ENCODE measurements at regions not wholly inside any gene's neighbourhood (a gene's known extent, or its start where the extent isn't known, plus 50 kb on each side); places are given as distances from the start of the nearest gene placed in this dataset.

DNA sequence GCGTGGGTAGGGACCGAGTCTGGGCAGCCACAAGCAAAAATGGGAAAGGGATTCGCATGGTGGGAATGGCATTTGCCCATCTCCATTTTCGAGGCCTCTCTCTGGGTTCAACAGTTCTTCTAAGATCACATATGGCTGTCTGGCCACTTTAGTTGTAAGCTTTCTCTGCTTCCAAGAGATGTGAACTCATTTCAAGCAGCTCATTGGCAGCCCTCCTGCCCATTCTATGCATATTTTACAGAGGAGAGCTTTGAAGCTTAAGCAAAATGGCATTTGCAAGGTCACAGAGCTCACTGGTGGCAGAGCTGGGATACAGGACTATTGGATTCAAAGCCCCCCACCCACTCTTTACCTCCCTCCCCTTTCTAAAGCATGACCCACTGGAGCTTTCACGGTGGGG, 93.7 kb downstream of the HHIPL2 start:
- Mint-ChIP-seq H3K36me3 (ENCODE audit: insufficient read depth in 2 of 2) (peaks cover 8 to 13% of the 10 kb centered on the region in 2 donors), H3K4me1 (ENCODE audit: low read depth) (peaks cover 17% of the 10 kb centered on the region)

DNA sequence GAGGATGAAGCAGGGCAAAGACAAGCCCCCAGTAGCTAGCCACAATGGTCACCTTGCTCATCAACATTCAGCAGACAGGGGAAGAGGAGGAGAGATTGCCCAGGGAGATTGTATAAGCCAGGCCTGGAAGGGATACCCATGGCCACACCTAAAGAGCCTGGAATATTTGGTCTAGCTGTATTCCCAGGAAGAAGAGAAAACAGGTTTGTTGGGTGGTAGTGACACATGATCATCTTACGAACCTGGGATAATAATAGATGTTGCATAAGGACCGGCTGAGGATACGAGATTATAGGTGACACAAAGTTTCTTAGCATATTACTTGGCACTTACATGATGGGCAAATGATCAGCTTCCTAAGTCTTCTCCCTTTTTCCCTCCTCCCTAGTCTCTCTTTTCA, 95.9 kb downstream of the HHIPL2 start:
- no peak overlapping the region for H3K27ac Mint-ChIP-seq
- peaks cover 17% of the 10 kb centered on the region for H3K4me1 Mint-ChIP-seq (ENCODE audit: low read depth)
- no peaks in the 10 kb centered on the region for H3K27me3 Mint-ChIP-seq (ENCODE audit: low read depth)
- ATAC-seq (replicated peaks in 1 of 2) (no peak), DNase-seq (no peak)
- peaks cover under 1 to 3% of the 10 kb centered on the region in 2 donors for H3K9me3 Mint-ChIP-seq
- peaks cover 3% of the 10 kb centered on the region in 2 donors for H3K36me3 Mint-ChIP-seq (ENCODE audit: insufficient read depth in 2 of 2)
- H3K4me3 Mint-ChIP-seq: no peak overlapping the region

More for the DNA sequence above, 93.7 kb downstream of the HHIPL2 start:
- no peak for ATAC-seq (replicated peaks in 1 of 2)
- H3K27ac Mint-ChIP-seq: no peak overlapping the region
- no peak overlapping the region for H3K4me3 Mint-ChIP-seq
- peaks cover 7 to 14% of the 10 kb centered on the region in 2 donors for H3K9me3 Mint-ChIP-seq
- DNase-seq: no peak
- H3K27me3 Mint-ChIP-seq (ENCODE audit: low read depth): no peaks in the 10 kb centered on the region

DNA sequence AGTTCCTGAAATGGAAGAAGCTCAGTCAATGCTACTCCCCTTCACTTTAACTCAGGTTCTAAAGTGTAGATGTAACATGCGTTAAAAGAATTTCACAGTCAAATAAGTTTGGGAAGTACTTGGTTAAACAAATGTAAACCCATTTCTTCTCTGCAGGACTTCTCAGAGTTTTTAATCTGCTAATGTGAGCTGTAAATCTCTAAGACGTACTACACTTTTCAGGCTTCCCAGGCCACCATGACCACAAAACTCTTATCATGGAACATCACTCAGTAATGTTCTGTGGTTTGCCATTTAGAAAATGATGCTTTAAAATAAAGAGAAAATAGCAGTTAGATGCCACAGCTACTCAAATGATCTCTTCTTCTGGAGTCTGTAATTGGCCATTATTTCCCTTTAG, 104.3 kb downstream of the HHIPL2 start:
- no peak overlapping the region for H3K27ac Mint-ChIP-seq
- no peak overlapping the region for H3K4me3 Mint-ChIP-seq
- peaks cover 17% of the 10 kb centered on the region for H3K4me1 Mint-ChIP-seq (ENCODE audit: low read depth)
- no peaks in the 10 kb centered on the region for H3K9me3 Mint-ChIP-seq
- no peaks in the 10 kb centered on the region for H3K36me3 Mint-ChIP-seq (ENCODE audit: insufficient read depth in 2 of 2)
- no peak for DNase-seq
- ATAC-seq (replicated peaks in 1 of 2): no peak
- H3K27me3 Mint-ChIP-seq (ENCODE audit: low read depth): no peaks in the 10 kb centered on the region

DNA sequence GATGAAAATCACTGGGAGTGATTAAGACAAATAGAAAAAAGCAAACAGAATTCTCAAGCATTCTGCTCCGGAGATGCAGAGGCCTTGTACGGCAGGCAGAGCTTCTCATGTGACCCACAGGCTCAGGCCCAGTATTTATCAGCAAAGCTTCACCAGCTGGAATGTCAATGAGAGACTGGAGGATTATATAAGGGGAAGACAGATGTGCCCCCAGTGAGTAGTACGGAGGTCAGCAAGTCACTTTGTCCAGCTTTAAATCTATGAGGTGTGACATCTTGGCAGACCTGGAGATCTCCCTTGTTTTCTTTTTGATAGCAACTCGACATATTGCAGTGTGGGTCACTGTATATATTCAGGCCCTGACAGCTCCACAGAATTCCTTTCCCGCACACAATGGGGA, 106.8 kb downstream of the HHIPL2 start:
- no peak overlapping the region for H3K27ac Mint-ChIP-seq
- no peak for DNase-seq
- H3K4me1 Mint-ChIP-seq (ENCODE audit: low read depth): peaks cover 17% of the 10 kb centered on the region
- H3K9me3 Mint-ChIP-seq: no peaks in the 10 kb centered on the region
- H3K4me3 Mint-ChIP-seq: no peak overlapping the region
- H3K27me3 Mint-ChIP-seq (ENCODE audit: low read depth): no peaks in the 10 kb centered on the region
- no peak for ATAC-seq (replicated peaks in 1 of 2)
- H3K36me3 Mint-ChIP-seq (ENCODE audit: insufficient read depth in 2 of 2): no peaks in the 10 kb centered on the region

DNA sequence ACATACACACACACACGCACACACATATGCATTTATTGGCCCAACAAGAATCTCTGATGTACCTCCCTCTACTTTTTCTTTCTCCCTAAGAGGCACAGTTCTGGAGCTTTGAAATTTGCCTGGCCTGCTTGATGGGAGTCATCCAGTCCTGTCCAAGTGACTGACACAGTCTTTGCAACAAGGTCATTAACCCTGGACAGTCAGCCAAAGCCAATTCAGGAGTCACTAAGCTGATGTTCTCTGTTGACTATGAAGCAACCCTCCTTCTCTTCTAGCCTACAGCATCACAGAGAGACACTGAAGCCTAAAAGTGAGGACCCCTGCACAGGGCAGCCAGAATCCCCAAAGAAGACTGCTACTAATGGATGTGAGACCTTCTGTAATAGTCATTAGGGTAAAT, 123.1 kb downstream of the HHIPL2 start:
- ATAC-seq (replicated peaks in 1 of 2) (no peak), DNase-seq (no peak)
- Mint-ChIP-seq H3K36me3 (ENCODE audit: insufficient read depth in 2 of 2) (peaks cover 9% of the 10 kb centered on the region in 2 donors), H3K4me1 (ENCODE audit: low read depth) (peaks cover 25% of the 10 kb centered on the region), H3K27me3 (ENCODE audit: low read depth) (no peaks in the 10 kb centered on the region), H3K9me3 (peaks cover 15 to 18% of the 10 kb centered on the region in 2 donors), H3K4me3 (no peak overlapping the region), H3K27ac (no peak overlapping the region)

DNA sequence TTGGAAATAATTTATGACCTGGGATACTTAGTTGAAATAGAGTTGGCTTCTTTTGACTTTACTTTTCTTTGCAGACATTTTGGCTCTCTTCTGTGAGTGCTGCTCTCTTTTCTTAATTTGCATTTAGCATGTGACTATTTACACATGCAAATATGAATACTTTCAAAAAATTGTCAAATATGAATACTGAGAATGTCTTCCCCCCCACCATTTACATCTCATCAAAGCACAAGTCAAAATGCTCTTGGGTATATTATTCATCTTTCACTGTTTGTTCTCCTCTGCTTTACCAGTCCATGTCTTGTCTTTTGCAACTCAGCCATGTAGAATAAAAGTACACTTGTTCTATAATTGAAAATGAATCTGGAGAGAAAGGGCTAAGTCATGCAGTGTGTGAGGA, 126.5 kb downstream of the HHIPL2 start:
- Mint-ChIP-seq H3K4me1 (ENCODE audit: low read depth) (peaks cover 53% of the 10 kb centered on the region), H3K9me3 (peaks cover 11% of the 10 kb centered on the region in 2 donors), H3K4me3 (no peak overlapping the region)

DNA sequence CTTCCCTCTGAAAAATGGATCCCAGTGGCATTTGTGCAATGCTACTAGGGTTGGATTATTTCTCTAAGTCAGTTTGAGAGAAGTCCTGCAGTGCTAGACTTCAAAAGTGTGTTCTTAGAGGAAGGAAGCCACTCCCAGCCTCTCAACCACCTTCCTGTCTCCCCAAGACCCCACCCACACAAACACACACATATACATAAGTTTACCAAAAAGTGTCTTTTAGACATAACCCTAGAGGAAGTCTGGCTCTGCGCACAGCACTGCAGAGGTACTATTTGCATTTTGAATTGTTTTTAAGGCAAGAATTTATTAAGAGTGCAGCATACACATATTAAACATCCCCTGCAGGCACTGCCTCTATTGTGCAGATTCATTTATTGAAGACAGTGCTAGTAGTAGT, 127.3 kb downstream of the HHIPL2 start:
- H3K36me3 Mint-ChIP-seq (ENCODE audit: insufficient read depth in 2 of 2): peaks cover 4 to 7% of the 10 kb centered on the region in 2 donors
- H3K27ac Mint-ChIP-seq: no peak overlapping the region
- no peaks in the 10 kb centered on the region for H3K27me3 Mint-ChIP-seq (ENCODE audit: low read depth)
- peak in 1 of 2 donors; percentile 42 for ATAC-seq (replicated peaks in 1 of 2)
- peak overlapping the region in 1 of 2 donors; percentile 1 for H3K4me3 Mint-ChIP-seq
- peaks cover 11% of the 10 kb centered on the region in 2 donors for H3K9me3 Mint-ChIP-seq
- H3K4me1 Mint-ChIP-seq (ENCODE audit: low read depth): peaks cover 61% of the 10 kb centered on the region
- no peak for DNase-seq

More for the DNA sequence above, 126.5 kb downstream of the HHIPL2 start:
- Mint-ChIP-seq H3K36me3 (ENCODE audit: insufficient read depth in 2 of 2) (peaks cover 4 to 7% of the 10 kb centered on the region in 2 donors), H3K27me3 (ENCODE audit: low read depth) (no peaks in the 10 kb centered on the region), H3K27ac (no peak overlapping the region)
- ATAC-seq (replicated peaks in 1 of 2) (no peak), DNase-seq (no peak)

DNA sequence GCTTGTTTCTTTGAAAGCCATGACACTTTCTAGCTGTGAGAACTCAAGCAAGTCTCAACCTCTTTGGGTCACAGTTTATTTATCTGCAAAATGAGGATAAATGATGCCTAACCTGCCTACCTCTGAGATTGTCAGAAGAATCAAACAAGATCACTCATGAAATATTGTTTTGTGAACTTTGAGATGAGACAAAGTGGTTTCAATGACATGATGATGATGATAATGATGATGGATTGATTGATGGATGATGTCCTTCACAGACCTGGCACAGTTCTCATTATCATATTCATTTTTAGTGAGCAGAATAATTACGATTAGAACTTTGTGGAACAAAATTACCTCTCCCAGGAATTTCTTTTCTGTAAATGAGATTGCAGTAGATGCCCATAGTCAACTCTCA, 129.2 kb downstream of the HHIPL2 start:
- DNase-seq (no peak), ATAC-seq (replicated peaks in 1 of 2) (no peak)
- H3K9me3 Mint-ChIP-seq: peaks cover 10 to 14% of the 10 kb centered on the region in 2 donors
- H3K27ac Mint-ChIP-seq: no peak overlapping the region
- peaks cover 5 to 7% of the 10 kb centered on the region in 2 donors for H3K36me3 Mint-ChIP-seq (ENCODE audit: insufficient read depth in 2 of 2)
- peaks cover 68% of the 10 kb centered on the region for H3K4me1 Mint-ChIP-seq (ENCODE audit: low read depth)
- H3K4me3 Mint-ChIP-seq: no peak overlapping the region
- no peaks in the 10 kb centered on the region for H3K27me3 Mint-ChIP-seq (ENCODE audit: low read depth)

DNA sequence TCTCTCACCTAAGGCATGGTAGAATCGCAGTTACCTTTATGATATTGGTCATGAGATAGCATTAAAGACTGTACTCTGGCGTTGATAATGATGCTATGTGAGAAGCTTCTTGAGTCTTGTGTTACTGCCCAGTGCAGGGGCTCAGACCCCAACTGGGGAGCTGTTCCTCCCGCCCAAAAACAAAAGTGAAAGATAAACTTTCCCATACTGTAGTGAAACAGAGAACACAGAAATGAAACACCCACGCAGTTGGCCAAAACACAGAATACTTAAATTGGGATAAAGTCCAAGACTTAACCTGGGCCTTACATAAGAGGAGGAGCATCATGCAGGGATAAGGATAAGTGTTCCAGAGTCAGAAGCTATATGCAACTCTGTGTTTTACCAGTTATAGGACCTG, 130.6 kb downstream of the HHIPL2 start:
- ATAC-seq (replicated peaks in 1 of 2): no peak
- Mint-ChIP-seq H3K4me1 (ENCODE audit: low read depth) (peaks cover 65% of the 10 kb centered on the region), H3K4me3 (peak overlapping the region in 1 of 2 donors; percentile 15), H3K9me3 (peaks cover 6% of the 10 kb centered on the region in 2 donors), H3K27ac (no peak overlapping the region), H3K27me3 (ENCODE audit: low read depth) (no peaks in the 10 kb centered on the region), H3K36me3 (ENCODE audit: insufficient read depth in 2 of 2) (peaks cover 0 to 2% of the 10 kb centered on the region in 2 donors)
- DNase-seq: no peak

DNA sequence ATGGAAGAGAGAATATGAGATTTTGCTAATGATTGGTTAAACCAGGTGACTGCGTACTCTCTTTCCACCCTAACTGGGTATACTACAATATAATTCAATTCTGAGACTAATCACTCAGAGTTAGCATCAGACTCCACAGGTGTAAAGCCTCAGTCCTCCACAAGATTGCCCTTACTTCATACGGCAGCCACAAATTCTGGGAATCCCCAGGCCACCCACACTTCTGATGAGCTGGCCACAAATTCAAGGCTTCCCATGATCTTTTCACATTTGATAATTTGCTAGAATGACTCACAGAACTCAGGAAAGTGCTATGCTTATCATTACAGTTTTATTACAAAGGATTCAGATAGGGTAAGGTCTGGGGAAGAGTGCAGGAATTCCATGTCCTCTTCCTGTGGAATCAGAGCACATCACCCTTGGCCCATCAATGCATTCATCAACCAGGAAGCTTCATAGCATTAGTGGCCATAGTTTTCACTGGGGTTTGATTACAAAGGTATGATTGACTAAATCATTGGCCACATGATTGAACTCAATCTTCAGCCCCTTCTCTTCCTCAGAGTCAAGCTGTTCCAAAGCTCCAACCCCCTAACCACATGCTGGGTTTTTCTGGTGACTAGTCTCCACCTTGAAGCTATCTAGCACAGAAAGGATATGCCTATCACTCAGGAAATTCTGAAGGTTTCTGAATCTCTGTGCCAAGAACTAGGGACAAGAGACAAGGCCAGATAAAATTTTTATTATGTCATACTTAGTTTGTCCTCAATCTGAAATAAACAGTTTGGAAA, 131.7 kb downstream of the HHIPL2 start:
- Mint-ChIP-seq H3K4me1 (ENCODE audit: low read depth) (peaks cover 56% of the 10 kb centered on the region), H3K36me3 (ENCODE audit: insufficient read depth in 2 of 2) (peaks cover 0 to 2% of the 10 kb centered on the region in 2 donors), H3K27ac (no peak overlapping the region)

DNA sequence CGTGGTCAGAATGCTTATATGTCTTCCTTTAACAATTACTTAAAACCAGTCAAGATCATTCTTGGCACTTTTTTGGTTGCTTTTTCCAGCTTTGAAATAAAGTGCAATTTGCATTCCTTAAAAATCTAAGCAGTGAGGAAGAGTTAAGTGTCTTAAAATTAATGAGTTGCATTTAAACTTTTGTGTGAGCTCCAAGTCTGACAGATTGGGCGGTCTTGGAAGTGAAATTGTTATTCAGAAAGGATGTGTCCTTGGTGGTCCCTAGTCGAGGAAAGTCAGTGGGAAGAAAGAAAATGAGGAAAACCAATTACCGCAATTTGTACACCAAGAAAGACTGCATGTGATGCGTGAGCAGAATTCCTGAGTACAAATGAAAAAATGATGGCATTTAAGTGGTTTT, 132.5 kb downstream of the HHIPL2 start:
- ATAC-seq (replicated peaks in 1 of 2): no peak
- Mint-ChIP-seq H3K4me1 (ENCODE audit: low read depth) (peaks cover 49% of the 10 kb centered on the region), H3K36me3 (ENCODE audit: insufficient read depth in 2 of 2) (peaks cover 0 to 2% of the 10 kb centered on the region in 2 donors)

More for the DNA sequence above, 131.7 kb downstream of the HHIPL2 start:
- peak; percentile 71 to 82 for ATAC-seq (replicated peaks in 1 of 2)
- peak; percentile 12 to 28 for DNase-seq
- H3K4me3 Mint-ChIP-seq: no peak overlapping the region
- peaks cover 2 to 3% of the 10 kb centered on the region in 2 donors for H3K9me3 Mint-ChIP-seq
- no peaks in the 10 kb centered on the region for H3K27me3 Mint-ChIP-seq (ENCODE audit: low read depth)

DNA sequence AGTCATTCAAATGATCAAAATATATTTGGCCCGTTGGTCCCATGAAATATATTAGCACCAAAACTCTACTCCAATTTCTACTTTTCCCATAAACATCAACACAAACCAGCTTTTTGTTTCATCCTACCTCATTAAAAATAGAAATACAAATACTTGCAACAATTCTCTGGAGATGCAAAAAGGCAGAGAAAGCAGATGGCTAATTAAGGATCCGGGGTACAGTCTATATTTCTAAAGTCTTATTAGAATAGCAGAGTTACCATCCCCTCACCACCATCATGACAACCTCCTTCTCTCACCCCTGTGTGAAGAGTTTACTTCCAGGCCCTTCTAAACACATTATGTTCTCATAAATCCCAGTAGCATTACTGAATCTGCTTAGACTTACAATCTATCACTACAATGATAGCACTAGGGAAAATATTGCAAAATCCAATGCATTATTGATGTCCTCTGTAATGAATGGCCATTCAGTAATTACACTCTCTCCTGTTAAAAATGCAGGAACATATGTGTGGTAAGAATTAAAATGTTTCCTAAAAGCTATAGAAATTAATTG, 133.8 kb downstream of the HHIPL2 start:
- Mint-ChIP-seq H3K36me3 (ENCODE audit: insufficient read depth in 2 of 2) (peaks cover 0 to 2% of the 10 kb centered on the region in 2 donors), H3K27ac (no peak overlapping the region), H3K27me3 (ENCODE audit: low read depth) (no peaks in the 10 kb centered on the region), H3K9me3 (peaks cover 2 to 3% of the 10 kb centered on the region in 2 donors), H3K4me3 (no peak overlapping the region), H3K4me1 (ENCODE audit: low read depth) (peaks cover 36% of the 10 kb centered on the region)
- DNase-seq (no peak), ATAC-seq (replicated peaks in 1 of 2) (no peak)

More for the DNA sequence above, 132.5 kb downstream of the HHIPL2 start:
- H3K27me3 Mint-ChIP-seq (ENCODE audit: low read depth): no peaks in the 10 kb centered on the region
- H3K4me3 Mint-ChIP-seq: no peak overlapping the region
- DNase-seq: no peak
- H3K9me3 Mint-ChIP-seq: peaks cover 2 to 3% of the 10 kb centered on the region in 2 donors
- no peak overlapping the region for H3K27ac Mint-ChIP-seq

DNA sequence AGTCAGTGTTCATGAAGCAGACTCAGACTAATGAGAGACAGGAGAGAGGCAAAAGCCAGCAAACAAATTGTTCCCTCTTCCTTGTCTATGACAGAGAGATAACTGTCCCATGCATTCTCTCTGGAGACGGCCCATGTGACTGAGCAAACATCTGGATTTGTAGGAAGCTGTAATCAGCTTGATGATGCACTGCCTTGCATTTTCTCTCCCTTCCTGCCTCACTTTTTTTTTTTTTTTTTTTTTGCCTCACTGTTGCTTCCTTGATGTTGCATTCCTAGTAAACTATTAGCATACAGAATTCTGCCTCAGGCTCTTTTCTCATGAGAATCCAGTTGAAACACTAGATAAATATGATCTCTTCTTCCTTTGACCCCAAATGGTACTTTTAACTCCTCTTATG, 134.5 kb downstream of the HHIPL2 start:
- Mint-ChIP-seq H3K27ac (no peak overlapping the region), H3K9me3 (peaks cover 3 to 4% of the 10 kb centered on the region in 2 donors), H3K27me3 (ENCODE audit: low read depth) (no peaks in the 10 kb centered on the region), H3K36me3 (ENCODE audit: insufficient read depth in 2 of 2) (peaks cover 2% of the 10 kb centered on the region in 2 donors), H3K4me3 (no peak overlapping the region), H3K4me1 (ENCODE audit: low read depth) (peaks cover 33% of the 10 kb centered on the region)
- ATAC-seq (replicated peaks in 1 of 2): no peak
- DNase-seq: no peak

Measured in activated T-cell treated with anti-CD3 and anti-CD28 coated beads, Interleukin-2, amount 50 U/mL, for 72 hours (primary cell).